Breast epithelium (tissue), 3 donors: ENCODE measurements at regions not wholly inside any gene's neighbourhood (a gene's known extent, or its start where the extent isn't known, plus 50 kb on each side); places are given as distances from the start of the nearest gene placed in this dataset.

Source experiments
- CTCF ChIP-seq, 3 donors: fragments of 450-650 bp; IDR thresholded peaks; one replicate each; pipeline ENCODE4 v1.5.1; 2016 to 2017; ENCODE audit warnings: antibody characterized with exemption in 3 of 3, mild to moderate bottlenecking in 3 of 3, moderate library complexity in 3 of 3
- POLR2A ChIP-seq: fragments of 450-650 bp; IDR thresholded peaks from one replicate; pipeline ENCODE4 v1.6.1; 2016; ENCODE audit warnings: antibody characterized with exemption, mild to moderate bottlenecking, moderate library complexity

- TF ChIP-seq CTCF (IDR thresholded peaks at IDR 0.05) (no peak), POLR2A (no peak)
Observed at GRCh38 chr12:80045594-80045993, 53.7 kb upstream of the OTOGL start.
